ENCODE measurements at regions not wholly inside any gene's neighbourhood (a gene's known extent, or its start where the extent isn't known, plus 50 kb on each side); places are given as distances from the start of the nearest gene placed in this dataset.

GRCh38 chr5:43833961-43834360, 231.0 kb downstream of the NNT start:
- TF ChIP-seq TEAD4 (IDR thresholded peaks at IDR 0.05; ENCODE audit: low read length), result no peak
- no peak for TF ChIP-seq TEAD4 (CRISPR knock-in tag; IDR thresholded peaks at IDR 0.05; ENCODE audit: borderline replicate concordance)
- TF ChIP-seq EZH2 (IDR thresholded peaks at IDR 0.05; ENCODE audit: borderline replicate concordance, low read depth, low read length), result no peak
- TF ChIP-seq, protein P1, sequence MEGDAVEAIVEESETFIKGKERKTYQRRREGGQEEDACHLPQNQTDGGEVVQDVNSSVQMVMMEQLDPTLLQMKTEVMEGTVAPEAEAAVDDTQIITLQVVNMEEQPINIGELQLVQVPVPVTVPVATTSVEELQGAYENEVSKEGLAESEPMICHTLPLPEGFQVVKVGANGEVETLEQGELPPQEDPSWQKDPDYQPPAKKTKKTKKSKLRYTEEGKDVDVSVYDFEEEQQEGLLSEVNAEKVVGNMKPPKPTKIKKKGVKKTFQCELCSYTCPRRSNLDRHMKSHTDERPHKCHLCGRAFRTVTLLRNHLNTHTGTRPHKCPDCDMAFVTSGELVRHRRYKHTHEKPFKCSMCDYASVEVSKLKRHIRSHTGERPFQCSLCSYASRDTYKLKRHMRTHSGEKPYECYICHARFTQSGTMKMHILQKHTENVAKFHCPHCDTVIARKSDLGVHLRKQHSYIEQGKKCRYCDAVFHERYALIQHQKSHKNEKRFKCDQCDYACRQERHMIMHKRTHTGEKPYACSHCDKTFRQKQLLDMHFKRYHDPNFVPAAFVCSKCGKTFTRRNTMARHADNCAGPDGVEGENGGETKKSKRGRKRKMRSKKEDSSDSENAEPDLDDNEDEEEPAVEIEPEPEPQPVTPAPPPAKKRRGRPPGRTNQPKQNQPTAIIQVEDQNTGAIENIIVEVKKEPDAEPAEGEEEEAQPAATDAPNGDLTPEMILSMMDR (IDR thresholded peaks at IDR 0.05 in 2 of 3, conservative IDR thresholded peaks at IDR 0.05 in 1 of 3; ENCODE audit: insufficient read depth in 2 of 3, low read depth in 1 of 3, low read length in 3 of 3), result no peak
